ENCODE measurements at regions not wholly inside any gene's neighbourhood (a gene's known extent, or its start where the extent isn't known, plus 50 kb on each side); places are given as distances from the start of the nearest gene placed in this dataset.

- no peak for DNase-seq
Observed at GRCh38 chr9:82673919-82674318, 389.0 kb downstream of the RASEF start.

DNA sequence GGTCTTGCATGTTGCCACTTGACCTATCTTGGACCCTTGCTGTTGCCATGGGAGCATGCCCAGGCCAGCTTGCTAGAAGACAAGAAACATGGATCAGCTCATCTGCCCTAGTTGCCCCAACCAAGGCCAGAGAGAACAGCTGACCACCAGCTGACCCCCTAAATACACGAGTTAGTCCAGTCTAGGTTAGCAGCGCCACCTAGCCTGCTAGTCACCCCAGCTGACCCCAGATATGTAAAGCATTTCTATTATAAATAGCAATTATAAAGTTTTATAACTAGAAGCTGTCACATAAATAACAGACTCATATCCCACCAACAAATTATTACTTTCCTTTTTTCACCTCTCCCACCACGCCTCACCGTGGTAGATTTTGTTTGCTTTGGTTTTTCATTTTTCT is 387.8 kb downstream of the RASEF start:
- DNase-seq, result no peak

- no peak for DNase-seq
Observed at GRCh38 chr9:82675605-82676004, 387.3 kb downstream of the RASEF start.

- DNase-seq, result no peak
Observed at GRCh38 chr9:82677086-82677485, 385.9 kb downstream of the RASEF start.

GRCh38 chr9:82679472-82679871 is 383.5 kb downstream of the RASEF start:
- no peak for DNase-seq

DNA sequence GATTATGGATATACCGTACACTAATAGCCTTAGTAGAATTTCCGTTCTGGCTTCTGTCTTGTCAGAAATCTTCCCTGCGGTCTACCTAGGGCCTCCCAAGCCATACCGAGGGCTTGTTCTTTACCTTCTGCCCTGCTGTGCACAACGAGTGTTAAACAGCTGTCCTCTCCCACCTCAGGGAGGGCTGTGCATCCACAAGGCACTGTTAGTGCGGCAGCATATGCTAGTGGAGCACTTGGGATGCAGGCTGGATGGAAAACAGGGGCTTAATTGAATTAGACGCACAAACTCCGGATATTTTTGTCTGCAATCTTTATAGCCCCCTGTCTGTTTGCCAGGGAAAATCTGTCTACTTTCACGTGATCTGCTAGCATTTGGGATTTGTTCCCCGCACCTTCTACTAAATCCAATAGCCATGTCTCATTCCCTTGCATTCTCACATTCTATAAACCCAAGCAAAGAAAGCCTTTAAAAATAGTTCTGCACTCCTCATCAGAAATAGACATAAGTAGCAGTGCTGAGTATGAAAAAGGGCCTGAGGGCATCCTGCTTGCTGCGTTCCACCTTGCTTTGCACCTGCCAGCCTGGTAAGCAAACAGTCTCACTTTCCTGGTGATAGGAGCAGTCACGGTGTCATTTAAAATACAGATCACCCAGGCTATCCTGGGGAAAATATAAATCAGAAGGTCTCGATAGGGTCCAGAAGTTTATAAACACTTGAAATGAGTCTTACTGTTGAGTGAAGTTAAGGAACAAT is 382.6 kb downstream of the RASEF start:
- no peak for DNase-seq

GRCh38 chr9:82681809-82682208 is 381.1 kb downstream of the RASEF start:
- no peak for DNase-seq

- DNase-seq, result no peak
Observed at GRCh38 chr9:82682431-82682830, 380.5 kb downstream of the RASEF start.

DNA sequence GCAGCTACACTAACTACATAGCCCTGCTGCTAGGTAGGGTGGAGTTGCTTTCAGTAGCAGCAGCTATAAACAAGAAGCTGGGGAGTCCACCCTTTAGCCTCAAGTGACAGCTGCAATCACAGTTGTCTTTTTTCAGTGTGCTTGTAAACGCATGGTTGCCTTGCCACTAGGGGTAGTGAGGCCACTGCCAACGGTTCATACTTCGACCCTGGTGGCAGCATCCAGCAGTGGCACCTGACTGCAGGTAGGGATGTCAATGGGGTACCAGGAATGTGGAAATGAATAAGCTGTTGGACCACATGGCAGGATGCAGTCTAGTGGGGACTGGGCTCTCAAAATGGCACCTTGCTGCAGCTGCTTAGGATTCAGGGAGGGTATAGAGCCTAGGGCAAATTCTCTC is 367.2 kb downstream of the RASEF start:
- DNase-seq, result no peak

DNA sequence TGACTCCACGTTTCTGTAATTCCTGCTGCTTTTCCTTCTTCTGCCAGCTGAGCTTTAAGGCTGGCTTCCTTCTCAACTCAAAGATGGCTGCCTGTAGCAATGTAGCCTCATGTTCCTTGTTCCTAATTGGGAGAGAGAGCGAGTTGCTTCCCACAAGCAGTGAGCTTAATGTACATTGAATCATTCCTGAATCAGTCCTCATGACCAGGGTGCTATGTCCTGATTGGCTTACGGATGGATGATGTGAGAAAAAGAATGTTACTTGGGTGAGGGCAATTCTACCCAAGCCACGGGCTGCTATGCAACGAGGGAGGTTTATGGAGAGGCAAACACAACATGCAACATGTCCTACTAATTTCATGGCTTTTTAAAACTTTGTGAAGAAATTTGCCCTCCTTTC is 356.2 kb downstream of the RASEF start:
- DNase-seq, result no peak

DNA sequence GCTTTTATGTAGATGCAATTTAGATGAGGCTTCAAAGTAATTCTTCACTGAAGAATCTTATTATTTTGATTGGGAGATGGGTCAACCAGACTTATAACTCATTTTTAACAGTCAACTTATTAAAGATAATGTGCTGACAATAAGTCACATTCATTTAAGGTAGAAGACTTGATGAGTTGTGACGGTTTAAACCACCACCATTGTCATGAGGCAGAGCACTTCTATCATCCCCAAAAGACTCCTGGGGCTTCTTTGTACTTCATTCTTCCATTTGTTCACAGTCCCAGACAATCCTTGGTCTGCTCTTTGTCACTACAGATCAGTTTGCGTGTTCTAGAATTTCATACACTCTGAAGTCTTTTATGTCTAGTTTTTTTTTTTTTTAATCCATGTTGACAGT is 346.1 kb downstream of the RASEF start:
- DNase-seq, result no peak

DNA sequence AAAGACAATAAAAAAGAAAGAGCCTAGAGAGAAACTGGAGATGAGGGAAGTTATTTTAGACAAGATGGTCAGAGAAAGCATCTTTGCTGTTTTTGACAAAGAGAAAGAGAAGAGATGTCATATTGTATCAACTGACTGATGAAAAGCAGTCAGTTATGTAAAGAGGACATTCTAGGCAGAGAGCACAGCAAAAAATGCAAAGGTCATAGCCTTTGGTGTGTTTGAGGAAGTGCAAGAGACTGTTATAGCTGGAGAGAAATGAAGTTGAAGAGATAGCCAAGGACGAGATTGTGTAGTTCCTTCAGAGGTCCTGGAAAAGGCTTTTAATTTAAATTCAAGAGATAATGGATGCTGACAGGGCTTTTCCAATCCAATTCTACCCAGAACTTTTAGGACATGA is 342.4 kb downstream of the RASEF start:
- no peak for DNase-seq

GRCh38 chr9:82721593-82721992 is 341.3 kb downstream of the RASEF start:
- DNase-seq, result no peak

GRCh38 chr9:82722051-82722450 is 340.9 kb downstream of the RASEF start:
- DNase-seq, result no peak

GRCh38 chr9:82722561-82722960 is 340.4 kb downstream of the RASEF start:
- DNase-seq, result no peak

DNA sequence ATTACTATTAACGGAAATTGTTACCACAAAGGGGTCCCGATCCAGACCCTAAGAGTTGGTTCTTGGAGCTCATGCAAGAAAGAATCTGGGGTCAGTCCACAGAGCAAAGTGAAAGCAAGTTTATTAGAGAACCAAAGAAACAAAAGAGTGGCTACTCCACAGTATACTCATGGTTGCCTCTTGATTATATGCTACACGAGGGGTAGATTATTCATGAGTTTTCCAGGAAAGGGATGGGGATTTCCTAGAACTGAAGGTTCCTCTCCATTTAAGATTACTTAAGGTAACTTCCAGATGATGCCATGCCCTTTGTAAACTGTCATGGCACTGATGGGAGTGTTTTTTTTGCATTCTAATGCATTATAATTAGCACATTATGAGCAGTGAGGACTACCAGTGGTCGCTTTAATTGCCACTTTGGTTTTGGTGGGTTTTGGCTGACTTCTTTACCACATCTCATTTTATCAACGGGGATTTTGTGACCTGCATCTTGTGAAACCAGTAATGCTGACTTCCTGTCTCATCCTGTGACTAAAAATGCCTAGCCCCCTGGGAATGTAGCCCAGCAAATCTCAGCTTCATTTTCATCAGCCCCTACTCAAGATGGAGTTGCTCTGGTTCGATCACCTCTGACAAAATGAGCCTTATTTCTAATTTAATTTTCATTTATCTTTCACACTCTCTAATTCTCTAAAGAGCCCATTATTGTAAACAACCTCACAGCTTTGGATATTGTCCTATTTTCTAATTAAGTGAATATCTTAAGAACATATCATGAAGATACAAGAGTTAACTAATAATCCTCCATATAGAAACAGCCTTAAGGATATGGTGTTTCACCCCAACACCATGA is 336.3 kb downstream of the RASEF start:
- DNase-seq, result no peak

DNA sequence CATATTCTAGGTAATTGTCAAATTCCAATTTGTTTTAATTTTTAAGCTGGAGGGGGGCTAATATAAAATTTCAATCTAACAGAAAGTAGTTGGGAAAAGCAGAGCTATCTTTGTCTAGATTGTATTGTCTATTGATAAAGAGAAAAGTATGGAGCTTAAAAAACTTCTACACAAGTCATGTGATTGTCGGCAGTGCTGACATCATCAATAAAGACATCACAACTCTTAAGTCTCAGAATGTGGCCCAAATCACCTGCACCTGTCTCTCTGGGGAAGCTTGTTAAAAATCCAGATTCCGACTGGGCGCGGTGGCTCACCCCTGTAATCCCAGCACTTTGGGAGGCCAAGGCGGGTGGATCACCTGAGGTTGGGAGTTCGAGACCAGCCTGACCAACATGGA is 333.8 kb downstream of the RASEF start:
- DNase-seq, result no peak

DNA sequence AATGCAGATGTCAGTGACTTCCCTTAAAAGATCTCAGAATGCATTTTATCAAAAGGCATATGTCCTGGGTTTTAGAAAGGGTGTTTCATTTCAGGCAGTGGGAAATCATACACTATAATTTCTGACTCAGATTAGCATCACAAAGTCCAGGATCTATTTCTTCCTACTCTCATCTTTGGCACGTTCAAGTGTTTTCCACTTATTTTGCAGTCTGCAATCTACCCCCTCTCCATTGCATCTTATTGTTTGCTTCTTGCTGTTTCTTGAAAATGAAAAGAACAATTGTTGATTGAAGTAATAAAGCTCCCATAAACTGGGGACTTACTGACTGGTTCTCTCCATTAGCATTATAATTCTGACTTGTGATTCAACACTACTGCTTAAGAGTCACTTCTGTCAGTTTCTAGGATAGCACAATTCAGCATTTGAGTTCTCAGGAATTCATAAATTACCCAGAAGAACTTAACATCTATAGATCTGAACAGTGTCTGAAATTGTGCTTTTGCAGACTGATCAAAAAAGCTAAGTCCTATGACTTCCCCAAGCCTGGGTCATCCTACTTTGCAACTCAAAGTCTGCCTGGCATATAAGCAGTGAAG is 332.9 kb downstream of the RASEF start:
- DNase-seq, result no peak

- no peak for DNase-seq
Observed at GRCh38 chr9:82732928-82733327, 330.0 kb downstream of the RASEF start.

DNA sequence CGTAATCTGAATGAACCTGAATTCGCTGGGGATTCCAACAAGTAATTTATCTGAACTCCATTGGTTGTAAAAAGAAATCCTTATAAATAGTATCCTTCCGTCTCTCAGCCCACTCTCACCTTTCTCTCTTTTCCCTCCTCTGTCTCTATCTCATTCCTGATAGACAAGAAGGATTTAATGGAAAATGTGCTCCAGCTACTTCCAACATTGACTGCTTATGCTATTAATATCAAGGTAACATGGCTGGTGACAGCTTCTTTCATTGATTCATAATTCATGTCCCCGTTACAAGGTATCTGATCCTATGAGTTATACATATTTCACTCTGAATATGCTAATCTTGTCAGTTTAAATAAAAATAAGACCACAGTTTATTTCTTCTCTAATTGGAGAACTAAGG is 326.8 kb downstream of the RASEF start:
- DNase-seq, result no peak

- DNase-seq, result no peak
Observed at GRCh38 chr9:82736701-82737100, 326.2 kb downstream of the RASEF start.

DNA sequence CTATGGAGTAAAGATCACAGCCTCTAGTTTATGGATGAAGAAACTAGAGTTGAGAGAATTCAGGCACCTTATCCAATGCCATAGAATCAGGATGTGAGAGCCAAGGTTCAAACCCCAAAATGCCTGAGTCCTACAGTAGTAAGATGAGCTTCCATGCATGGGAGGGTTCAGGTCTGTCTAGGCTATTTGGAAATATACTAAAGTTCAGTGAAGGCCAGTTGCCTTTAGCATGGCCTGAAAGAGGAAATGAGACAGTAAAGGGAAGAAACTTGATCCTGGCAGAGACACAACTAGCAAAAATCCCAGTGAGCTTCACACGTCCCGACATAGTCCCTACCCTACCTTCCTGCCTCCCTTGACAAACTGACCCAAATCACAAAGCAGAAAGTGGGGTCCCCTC is 317.0 kb downstream of the RASEF start:
- no peak for DNase-seq

DNA sequence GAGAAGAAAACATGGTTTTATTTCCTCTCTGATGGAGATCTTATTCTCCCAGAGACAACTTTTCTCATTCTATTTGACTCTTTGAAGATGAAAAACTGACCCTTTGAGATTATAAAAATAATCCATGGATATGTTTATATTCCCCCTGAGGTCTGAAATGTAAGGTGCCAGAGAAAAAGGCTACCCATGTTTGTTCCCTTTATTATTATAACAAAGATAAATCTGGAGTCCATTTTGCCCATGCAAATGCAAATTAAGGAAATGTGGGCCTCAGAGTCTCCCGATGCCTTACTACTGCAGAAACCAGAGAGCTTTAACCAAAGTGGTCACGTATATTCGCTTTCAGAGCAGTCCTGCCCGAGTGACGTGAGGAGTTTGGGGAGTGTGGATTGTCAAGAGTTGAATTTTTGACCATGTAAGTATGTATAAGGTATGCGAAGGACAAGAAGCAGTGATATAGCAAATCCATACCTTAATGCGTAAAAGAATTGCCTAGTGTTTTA is 312.5 kb downstream of the RASEF start:
- no peak for DNase-seq

DNA sequence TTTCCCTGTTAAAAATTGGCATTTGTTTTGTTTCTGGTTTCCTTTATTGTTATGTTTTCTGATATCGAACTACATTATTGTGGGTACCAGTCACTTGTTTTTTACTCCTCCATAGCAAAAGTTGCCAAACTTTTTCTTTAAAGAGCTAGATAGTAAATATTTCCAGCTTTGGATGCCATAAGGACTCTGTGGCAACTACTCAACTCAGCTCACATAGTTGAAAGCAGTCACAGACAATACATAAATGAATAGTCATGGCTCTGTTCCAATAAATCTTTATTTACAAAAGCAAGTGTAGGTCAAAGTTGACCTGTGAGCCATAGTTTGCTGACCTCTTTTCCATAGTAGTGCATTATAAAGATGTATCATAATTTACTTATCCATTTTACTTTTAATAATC is 305.0 kb downstream of the RASEF start:
- DNase-seq, result no peak
